ENCODE measurements at regions not wholly inside any gene's neighbourhood (a gene's known extent, or its start where the extent isn't known, plus 50 kb on each side); places are given as distances from the start of the nearest gene placed in this dataset.

GRCh38 chr13:64362564-64362963 is 2867.6 kb downstream of the PCDH9 start:
- no peak for DNase-seq

- DNase-seq = no peak
Measured at GRCh38 chr13:64347664-64348063, 2882.5 kb downstream of the PCDH9 start.

GRCh38 chr13:64339373-64340063 is 2890.6 kb downstream of the PCDH9 start:
- DNase-seq = no peak

GRCh38 chr13:64338671-64339070 is 2891.5 kb downstream of the PCDH9 start:
- DNase-seq = no peak

- no peak for DNase-seq
Measured at GRCh38 chr13:64333888-64334287, 2896.2 kb downstream of the PCDH9 start.

- DNase-seq = peak; percentile 2
Measured at GRCh38 chr13:64332048-64332447, 2898.1 kb downstream of the PCDH9 start.

- peak; percentile 49 for DNase-seq
Measured at GRCh38 chr13:64327505-64328194, 2902.5 kb downstream of the PCDH9 start.

- DNase-seq = no peak
Measured at GRCh38 chr13:64314331-64314730, 2898.7 kb upstream of the PCDH20 start.

GRCh38 chr13:64311948-64312347 is 2896.3 kb upstream of the PCDH20 start:
- DNase-seq = no peak

- no peak for DNase-seq
Measured at GRCh38 chr13:64311112-64311511, 2895.5 kb upstream of the PCDH20 start.

GRCh38 chr13:64305246-64305645 is 2889.6 kb upstream of the PCDH20 start:
- no peak for DNase-seq

GRCh38 chr13:64300239-64300638 is 2884.6 kb upstream of the PCDH20 start:
- no peak for DNase-seq

- no peak for DNase-seq
Measured at GRCh38 chr13:64293923-64294322, 2878.3 kb upstream of the PCDH20 start.

- no peak for DNase-seq
Measured at GRCh38 chr13:64289702-64290101, 2874.1 kb upstream of the PCDH20 start.

GRCh38 chr13:64283926-64284325 is 2868.3 kb upstream of the PCDH20 start:
- DNase-seq = no peak

- DNase-seq = no peak
Measured at GRCh38 chr13:64278493-64278892, 2862.8 kb upstream of the PCDH20 start.

GRCh38 chr13:64277097-64277496 is 2861.4 kb upstream of the PCDH20 start:
- DNase-seq = no peak

- no peak for DNase-seq
Measured at GRCh38 chr13:64276232-64276631, 2860.6 kb upstream of the PCDH20 start.

- DNase-seq = no peak
Measured at GRCh38 chr13:64274481-64275217, 2859.0 kb upstream of the PCDH20 start.

- no peak for DNase-seq
Measured at GRCh38 chr13:64273780-64274179, 2858.1 kb upstream of the PCDH20 start.

GRCh38 chr13:64272681-64273080 is 2857.0 kb upstream of the PCDH20 start:
- no peak for DNase-seq

GRCh38 chr13:64266024-64266423 is 2850.4 kb upstream of the PCDH20 start:
- DNase-seq = no peak

GRCh38 chr13:64263285-64263684 is 2847.6 kb upstream of the PCDH20 start:
- no peak for DNase-seq

GRCh38 chr13:64256751-64257150 is 2841.1 kb upstream of the PCDH20 start:
- no peak for DNase-seq
